HG02973 (cell line): ENCODE measurements at regions not wholly inside any gene's neighbourhood (a gene's known extent, or its start where the extent isn't known, plus 50 kb on each side); places are given as distances from the start of the nearest gene placed in this dataset.

Experiments used
- ATAC-seq: cut with Tn5 transposase; IDR thresholded peaks from one replicate; pipeline ENCODE4 v1.9.1; 2021; ENCODE audit warnings: moderate library complexity; ENCODE audit not compliant: unreplicated experiment

- ATAC-seq, result no peak
Measured at GRCh38 chr4:30837131-30837539, 117.0 kb downstream of the PCDH7 start.

GRCh38 chr4:30837861-30838260 is 117.7 kb downstream of the PCDH7 start:
- ATAC-seq, result no peak

GRCh38 chr4:30838331-30838730 is 118.2 kb downstream of the PCDH7 start:
- no peak for ATAC-seq

DNA sequence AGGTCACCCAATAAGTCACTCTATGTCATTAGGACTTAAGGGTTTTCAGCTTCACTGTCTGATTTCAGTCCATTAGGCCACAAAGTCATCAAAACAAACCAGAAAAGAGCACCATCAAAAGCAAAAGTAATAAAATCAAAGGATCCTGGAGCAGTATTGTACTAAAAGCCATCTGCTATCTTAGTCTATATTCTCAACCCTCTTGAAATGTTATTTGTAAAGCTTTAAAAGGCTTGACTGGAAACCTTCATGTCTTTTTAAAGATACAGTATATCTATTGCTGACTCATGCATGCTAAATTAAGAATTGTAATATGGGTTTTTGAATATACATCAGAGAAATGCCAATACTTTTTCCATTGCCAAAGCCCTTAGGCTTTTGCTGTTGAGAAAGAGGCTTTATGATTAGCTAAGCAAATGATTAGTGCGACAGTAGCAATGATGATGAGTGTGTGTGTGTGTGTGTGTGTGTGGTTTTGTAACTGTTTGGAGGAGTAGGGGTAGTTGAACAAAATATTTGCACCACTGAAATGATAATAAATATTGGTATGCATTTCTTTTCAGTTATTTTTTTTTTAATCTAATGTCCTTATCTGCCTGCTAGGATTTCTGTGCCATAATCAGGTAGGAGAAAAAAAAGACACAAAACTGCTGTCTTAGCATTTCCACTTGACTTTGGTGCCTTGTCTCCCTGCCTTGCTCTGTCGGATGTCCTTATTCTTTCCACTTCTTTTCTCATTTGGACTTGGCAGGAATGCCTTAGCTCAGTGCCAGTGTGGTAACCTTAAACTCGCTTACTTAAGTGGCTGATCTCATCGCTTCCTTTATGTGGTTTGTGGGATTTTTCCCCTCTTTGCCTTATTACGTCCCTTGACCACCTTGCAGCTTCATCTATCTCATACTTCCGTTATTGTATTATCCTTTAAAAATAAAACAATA is 119.7 kb downstream of the PCDH7 start:
- no peak for ATAC-seq

DNA sequence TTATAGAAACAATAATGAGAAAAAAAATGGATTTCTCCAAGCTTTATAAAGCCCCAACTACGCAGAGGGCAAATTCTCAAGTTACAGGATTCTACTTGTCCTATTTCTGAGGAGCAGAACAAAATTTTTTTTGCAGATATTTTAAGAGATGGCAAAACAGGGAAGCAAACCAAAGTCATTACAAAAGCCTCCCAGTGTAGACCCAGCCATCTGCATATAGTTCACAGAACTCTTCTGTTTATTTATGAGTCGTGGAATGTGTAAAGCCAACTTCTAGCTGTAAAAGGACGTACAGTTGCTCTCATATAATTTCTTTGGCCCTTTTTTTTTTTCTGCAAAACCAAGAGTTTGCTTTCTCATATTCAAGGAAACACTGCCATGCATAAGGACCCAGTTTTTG is 120.4 kb downstream of the PCDH7 start:
- no peak for ATAC-seq

- no peak for ATAC-seq
Measured at GRCh38 chr4:30842142-30842541, 122.0 kb downstream of the PCDH7 start.

DNA sequence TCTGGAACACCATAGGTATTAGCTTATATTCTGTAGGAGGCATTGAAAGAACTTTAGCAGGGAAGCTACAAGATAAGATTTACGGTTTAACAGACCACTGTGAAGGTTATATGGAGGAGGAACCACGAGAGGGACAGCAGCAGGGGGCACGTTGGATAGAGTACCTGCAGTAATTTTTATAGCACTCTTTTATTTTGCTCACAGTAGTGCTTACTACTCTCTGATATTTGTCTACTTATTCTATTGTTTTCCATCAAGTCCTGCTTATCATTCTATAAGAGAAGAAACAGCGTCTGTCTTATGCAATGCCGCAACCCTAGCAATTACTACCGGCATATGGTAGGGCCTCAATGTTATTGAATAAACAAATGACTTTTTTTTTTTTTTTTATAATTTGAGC is 122.5 kb downstream of the PCDH7 start:
- ATAC-seq, result no peak

- ATAC-seq, result no peak
Measured at GRCh38 chr4:30844861-30845582, 124.9 kb downstream of the PCDH7 start.

DNA sequence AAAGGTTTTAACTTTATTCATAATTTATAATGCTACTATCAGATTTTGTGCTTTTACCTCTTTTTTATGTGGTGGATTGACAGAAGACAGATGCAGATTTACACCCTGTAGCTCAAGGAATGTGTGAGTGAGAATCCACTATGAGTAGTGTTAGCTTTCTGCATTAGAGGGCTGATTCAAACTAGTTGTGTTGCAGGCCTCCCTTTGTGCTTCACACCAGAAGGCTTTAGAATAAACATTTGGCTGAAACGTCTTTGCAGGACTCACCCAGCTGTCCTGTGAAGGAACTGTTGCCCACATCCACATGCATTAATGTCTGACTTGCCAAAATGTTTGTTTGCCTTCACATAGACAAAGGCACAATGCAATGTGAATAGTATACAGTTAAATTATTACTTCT is 127.0 kb downstream of the PCDH7 start:
- no peak for ATAC-seq

- ATAC-seq, result no peak
Measured at GRCh38 chr4:30847958-30848357, 127.8 kb downstream of the PCDH7 start.

GRCh38 chr4:30854531-30854930 is 134.4 kb downstream of the PCDH7 start:
- ATAC-seq, result no peak

DNA sequence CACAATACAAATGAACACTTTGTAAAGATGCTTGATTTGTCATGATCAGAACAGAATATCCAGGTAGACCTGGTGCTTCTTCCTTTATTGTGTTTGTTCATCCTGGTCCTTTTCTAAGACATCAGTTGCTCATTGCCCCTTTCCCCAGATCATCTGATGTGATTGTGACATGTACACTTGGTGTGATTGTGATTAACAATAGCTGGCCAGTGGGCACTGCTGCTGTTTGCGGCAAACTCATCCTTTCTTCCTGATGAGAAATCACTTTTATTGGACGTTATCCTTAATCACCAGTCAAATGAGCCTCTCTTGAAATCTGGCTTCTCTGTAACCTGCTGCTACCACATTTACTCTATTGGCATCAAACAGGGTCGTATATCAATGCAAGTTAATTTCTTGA is 135.1 kb downstream of the PCDH7 start:
- ATAC-seq, result no peak

- no peak for ATAC-seq
Measured at GRCh38 chr4:30856795-30857564, 136.8 kb downstream of the PCDH7 start.

GRCh38 chr4:30860978-30861377 is 140.8 kb downstream of the PCDH7 start:
- ATAC-seq, result no peak

GRCh38 chr4:30862196-30862595 is 142.0 kb downstream of the PCDH7 start:
- ATAC-seq, result no peak

GRCh38 chr4:30863021-30863420 is 142.9 kb downstream of the PCDH7 start:
- no peak for ATAC-seq

GRCh38 chr4:30865691-30866090 is 145.5 kb downstream of the PCDH7 start:
- ATAC-seq, result no peak

DNA sequence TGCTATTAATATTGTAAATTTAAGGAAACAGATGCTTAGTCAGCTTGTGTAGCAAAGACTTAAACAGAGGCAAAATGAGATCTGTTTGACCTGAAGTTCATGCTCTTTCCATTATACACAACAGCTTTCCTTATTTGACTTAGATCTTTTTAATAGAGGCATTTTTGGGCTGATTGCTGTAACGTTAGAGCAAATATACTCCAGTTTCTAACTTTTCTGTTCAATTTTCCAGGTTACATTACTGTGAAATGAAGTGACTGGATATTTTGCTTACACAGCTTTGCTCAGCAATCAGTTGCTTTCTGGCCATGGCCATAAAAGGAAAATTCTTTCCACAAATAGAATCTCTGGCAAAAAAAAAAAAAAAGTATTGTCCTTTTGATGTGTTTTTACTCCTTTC is 146.2 kb downstream of the PCDH7 start:
- ATAC-seq, result no peak

- ATAC-seq, result no peak
Measured at GRCh38 chr4:30866907-30867306, 146.7 kb downstream of the PCDH7 start.

DNA sequence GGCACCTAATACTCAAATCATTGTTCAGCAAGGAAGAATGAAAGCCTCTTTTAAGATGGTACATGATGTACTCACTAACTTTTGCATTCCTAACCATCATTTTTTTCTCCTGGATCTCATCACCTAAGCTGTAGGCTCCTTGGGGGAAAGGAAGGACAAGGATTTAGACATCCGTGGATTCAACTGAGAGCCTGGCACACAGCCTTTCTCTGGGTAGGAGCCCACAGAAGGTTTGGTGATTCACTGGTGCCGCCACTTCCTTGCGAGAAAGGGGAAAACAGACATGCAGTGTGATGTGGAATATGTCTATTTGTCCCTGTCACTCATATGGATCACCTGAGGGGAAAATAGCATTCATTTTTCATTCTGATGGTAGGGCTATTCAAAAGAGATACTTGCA is 147.3 kb downstream of the PCDH7 start:
- ATAC-seq, result no peak

GRCh38 chr4:30868111-30868895 is 148.1 kb downstream of the PCDH7 start:
- ATAC-seq, result no peak
